WTC11 (cell line): ENCODE measurements at regions not wholly inside any gene's neighbourhood (a gene's known extent, or its start where the extent isn't known, plus 50 kb on each side); places are given as distances from the start of the nearest gene placed in this dataset.

Experiments
- ATAC-seq: fragments of 200-7000 bp; cut with Tn5 transposase; 2 replicates; pipeline ENCODE4 v1.10.0; 2021; ENCODE audit warnings: mild to moderate bottlenecking, moderate library complexity
- CTCF ChIA-PET: fragments of 300-600 bp; sonication (Branson Sonifier 250); formaldehyde crosslinking; loops from one replicate; lab custom pipeline; 2021; ENCODE audit warnings: antibody characterized with exemption; lab: Charles Lee
- POLR2A ChIA-PET: fragments of 350-600 bp; sonication (Branson Sonifier 250); formaldehyde crosslinking; loops from one replicate; lab custom pipeline; 2021; ENCODE audit warnings: antibody characterized with exemption; lab: Charles Lee
- DNase-seq: peaks from one replicate; pipeline ENCODE4 v3.0.0; 2021; ENCODE audit warnings: low spot score
- H3K27ac Mint-ChIP-seq: 2 replicates; pipeline ENCODE4 v1.8.0; 2021; ENCODE audit warnings: mixed read lengths
- H3K27me3 Mint-ChIP-seq: 2 replicates; pipeline ENCODE4 v1.8.0; 2021; ENCODE audit warnings: low read depth, mild to moderate bottlenecking, moderate library complexity, mixed read lengths
- H3K36me3 Mint-ChIP-seq: 2 replicates; pipeline ENCODE4 v1.8.0; 2021; ENCODE audit warnings: mixed read lengths
- H3K4me1 Mint-ChIP-seq: 2 replicates; pipeline ENCODE4 v1.8.0; 2022; ENCODE audit warnings: mixed read lengths
- H3K4me3 Mint-ChIP-seq: 2 replicates; pipeline ENCODE4 v1.8.0; 2021; ENCODE audit warnings: mild to moderate bottlenecking, moderate library complexity, mixed read lengths
- H3K9me3 Mint-ChIP-seq: 2 replicates; pipeline ENCODE4 v1.8.0; 2021; ENCODE audit warnings: mixed read lengths
- ATF6 ChIP-seq: sonication (generic); formaldehyde crosslinking; IDR thresholded peaks from 2 replicates; pipeline ENCODE4 v1.8.1; 2023; ENCODE audit warnings: mild to moderate bottlenecking, missing genetic modification reagents
- CTCF ChIP-seq: fragments of 200-600 bp; IDR thresholded peaks from 2 replicates; pipeline ENCODE4 v1.8.0; 2022; ENCODE audit warnings: antibody characterized with exemption
- EMX1 ChIP-seq: fragments of 250-450 bp; sonication (Bioruptor Pico); IDR thresholded peaks from 2 replicates; pipeline ENCODE4 v1.8.0; 2021; ENCODE audit warnings: mild to moderate bottlenecking
- ESRRA ChIP-seq: sonication (generic); formaldehyde crosslinking; IDR thresholded peaks from 2 replicates; pipeline ENCODE4 v1.8.1; 2022; ENCODE audit warnings: mild to moderate bottlenecking, missing genetic modification reagents, borderline replicate concordance
- GTF2I ChIP-seq: fragments of 250-450 bp; sonication (Bioruptor Pico); conservative IDR thresholded peaks from 2 replicates; pipeline ENCODE4 v1.4.0; 2021; ENCODE audit warnings: mild to moderate bottlenecking
- MLX ChIP-seq: sonication (generic); formaldehyde crosslinking; IDR thresholded peaks from 2 replicates; pipeline ENCODE4 v1.8.1; 2023; ENCODE audit warnings: mild to moderate bottlenecking, missing genetic modification reagents, moderate library complexity
- NR2C2 ChIP-seq: sonication (generic); formaldehyde crosslinking; IDR thresholded peaks from 2 replicates; pipeline ENCODE4 v1.8.0; 2022; ENCODE audit warnings: mild to moderate bottlenecking, missing genetic modification reagents
- RORB ChIP-seq: fragments of 250-450 bp; sonication (Bioruptor Pico); IDR thresholded peaks from 2 replicates; pipeline ENCODE4 v1.9.0; 2021; ENCODE audit warnings: mild to moderate bottlenecking
- STAT6 ChIP-seq: sonication (generic); formaldehyde crosslinking; conservative IDR thresholded peaks from 2 replicates; pipeline ENCODE4 v1.8.1; 2023; ENCODE audit warnings: mild to moderate bottlenecking, low read depth, missing genetic modification reagents, moderate library complexity
- ZNF532 ChIP-seq: fragments of 250-450 bp; sonication (Bioruptor Pico); IDR thresholded peaks from 2 replicates; pipeline ENCODE4 v1.9.0; 2021; ENCODE audit warnings: mild to moderate bottlenecking, borderline replicate concordance

GRCh38 chr6:128631031-128631430, 110.6 kb upstream of the PTPRK start (continued):
- no peak for TF ChIP-seq ATF6 (CRISPR knock-in tag)
- TF ChIP-seq EMX1: no peak

GRCh38 chr6:128630213-128630612, 109.8 kb upstream of the PTPRK start:
- Mint-ChIP-seq H3K27me3 (no peaks in the 10 kb centered on the region), H3K36me3 (no peaks in the 10 kb centered on the region), H3K4me3 (no peak overlapping the region), H3K9me3 (no peaks in the 10 kb centered on the region), H3K27ac (no peak overlapping the region), H3K4me1 (no peaks in the 10 kb centered on the region)
- ChIA-PET CTCF (no interaction called here), POLR2A (no interaction called here)
- no peak for TF ChIP-seq NR2C2 (CRISPR knock-in tag)
- TF ChIP-seq STAT6 (CRISPR knock-in tag): no peak
- TF ChIP-seq GTF2I: no peak
- TF ChIP-seq CTCF: no peak
- TF ChIP-seq MLX (CRISPR knock-in tag): no peak
- no peak for TF ChIP-seq ZNF532
- TF ChIP-seq ATF6 (CRISPR knock-in tag): no peak
- no peak for TF ChIP-seq RORB (CRISPR knock-in tag)
- TF ChIP-seq ESRRA (CRISPR knock-in tag): no peak
- ATAC-seq: no peak
- no peak for DNase-seq
